Stimulated activated memory B cell treated with anti-CD40 and anti-IgM and Interleukin-4, amounts not matched to agents 10 μg/mL and 1 μg/mL and 100 μg/mL, for 72 hours (primary cell): ENCODE measurements at regions not wholly inside any gene's neighbourhood (a gene's known extent, or its start where the extent isn't known, plus 50 kb on each side); places are given as distances from the start of the nearest gene placed in this dataset.

Experiments used
- ATAC-seq: fragments of 150-1000 bp; cut with Tn5 transposase; 2 replicates; pipeline ENCODE4 v1.10.0; 2021
- H3K27ac Mint-ChIP-seq: one replicate; pipeline ENCODE4 v1.8.0; 2022; ENCODE audit warnings: mild to moderate bottlenecking, mixed read lengths
- H3K27me3 Mint-ChIP-seq: one replicate; pipeline ENCODE4 v1.8.0; 2022; ENCODE audit warnings: mixed read lengths
- H3K36me3 Mint-ChIP-seq: one replicate; pipeline ENCODE4 v1.8.0; 2022; ENCODE audit warnings: mixed read lengths
- H3K4me1 Mint-ChIP-seq: one replicate; pipeline ENCODE4 v1.8.0; 2022; ENCODE audit warnings: mixed read lengths
- H3K4me3 Mint-ChIP-seq: one replicate; pipeline ENCODE4 v1.8.0; 2022; ENCODE audit warnings: mild to moderate bottlenecking, moderate library complexity, mixed read lengths
- H3K9me3 Mint-ChIP-seq: one replicate; pipeline ENCODE4 v1.8.0; 2022; ENCODE audit warnings: mixed read lengths

DNA sequence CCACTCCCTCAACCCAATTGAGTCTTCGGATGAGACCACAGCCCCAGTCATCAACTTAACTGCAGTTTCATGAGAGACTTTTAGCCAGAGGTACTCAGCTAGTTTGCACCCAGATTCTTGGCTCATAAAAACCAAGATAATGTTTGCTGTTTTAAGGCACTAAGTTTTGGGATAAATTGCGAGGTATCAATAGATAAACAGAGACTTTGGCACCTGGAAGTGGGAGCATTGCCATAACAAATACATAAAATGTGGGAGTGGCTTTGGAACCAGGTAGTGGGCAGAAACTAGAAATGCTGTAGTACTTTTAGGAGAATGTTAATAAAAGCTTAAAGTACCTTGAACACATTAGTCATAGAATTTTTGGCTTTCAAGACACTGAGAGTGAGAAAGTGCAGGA lies 439.8 kb downstream of the SH3GL2 start:
- no peak overlapping the region for H3K4me3 Mint-ChIP-seq
- H3K27me3 Mint-ChIP-seq = no peaks in the 10 kb centered on the region
- ATAC-seq = no peak
- no peaks in the 10 kb centered on the region for H3K36me3 Mint-ChIP-seq
- no peaks in the 10 kb centered on the region for H3K9me3 Mint-ChIP-seq
- no peaks in the 10 kb centered on the region for H3K4me1 Mint-ChIP-seq
- no peak overlapping the region for H3K27ac Mint-ChIP-seq

DNA sequence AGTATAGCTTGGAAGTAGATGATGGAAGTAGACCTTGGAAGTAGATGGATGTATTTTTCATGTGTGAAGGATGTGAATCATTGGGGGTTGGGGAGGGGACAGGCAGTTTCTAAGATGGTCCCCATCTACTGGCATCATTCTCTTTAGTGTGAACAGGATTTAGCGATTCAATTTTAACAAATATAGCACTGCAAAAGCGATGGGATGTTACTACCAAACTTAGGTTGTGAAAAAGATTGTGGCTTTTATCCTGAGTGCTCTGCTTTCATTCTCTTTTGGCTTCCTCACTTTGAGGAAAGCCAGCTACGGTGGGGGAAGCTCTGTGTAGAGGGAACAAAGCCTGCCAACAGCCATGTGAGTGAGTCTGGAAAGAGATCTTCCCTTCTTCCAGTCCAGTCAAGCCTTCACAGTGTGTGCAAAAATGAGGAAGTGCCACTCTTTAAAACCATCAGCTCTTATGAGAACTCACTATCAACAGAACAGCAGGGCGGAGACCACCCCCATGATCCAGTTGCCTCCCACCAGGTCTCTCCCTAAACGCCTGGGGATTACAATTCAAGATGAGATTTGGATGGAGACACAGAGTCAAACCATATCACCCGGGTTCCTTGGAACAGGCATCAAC lies 441.4 kb downstream of the SH3GL2 start:
- no peaks in the 10 kb centered on the region for H3K4me1 Mint-ChIP-seq
- H3K36me3 Mint-ChIP-seq = no peaks in the 10 kb centered on the region
- H3K4me3 Mint-ChIP-seq = no peak overlapping the region
- ATAC-seq = no peak
- no peak overlapping the region for H3K27ac Mint-ChIP-seq
- H3K9me3 Mint-ChIP-seq = no peaks in the 10 kb centered on the region
- H3K27me3 Mint-ChIP-seq = no peaks in the 10 kb centered on the region

GRCh38 chr9:18022642-18023041 lies 443.8 kb downstream of the SH3GL2 start:
- no peaks in the 10 kb centered on the region for H3K27me3 Mint-ChIP-seq
- H3K9me3 Mint-ChIP-seq = peaks cover 6% of the 10 kb centered on the region
- H3K36me3 Mint-ChIP-seq = no peaks in the 10 kb centered on the region
- H3K27ac Mint-ChIP-seq = no peak overlapping the region
- H3K4me1 Mint-ChIP-seq = no peaks in the 10 kb centered on the region
- H3K4me3 Mint-ChIP-seq = no peak overlapping the region
- no peak for ATAC-seq

DNA sequence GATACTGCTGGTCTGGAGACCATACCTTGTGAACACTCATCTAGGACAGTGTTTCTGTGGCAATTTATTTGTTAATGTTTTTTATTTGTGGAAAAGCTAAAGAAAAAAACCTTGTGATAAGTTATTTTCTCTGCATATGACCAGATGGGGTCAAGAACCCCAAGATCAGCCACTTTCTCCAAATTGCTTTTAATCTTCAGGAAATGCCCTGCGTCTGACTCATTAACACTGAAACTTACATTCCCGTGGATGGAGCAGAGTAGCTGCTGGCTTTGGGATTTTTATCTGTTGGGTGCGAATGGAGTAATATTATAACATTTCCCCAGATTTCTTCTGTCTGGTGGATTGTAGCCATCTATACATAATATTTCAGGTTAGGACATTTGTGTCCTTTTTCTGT lies 444.5 kb downstream of the SH3GL2 start:
- H3K27me3 Mint-ChIP-seq = no peaks in the 10 kb centered on the region
- H3K27ac Mint-ChIP-seq = no peak overlapping the region
- H3K9me3 Mint-ChIP-seq = peaks cover 6% of the 10 kb centered on the region
- no peaks in the 10 kb centered on the region for H3K4me1 Mint-ChIP-seq
- no peak for ATAC-seq
- no peak overlapping the region for H3K4me3 Mint-ChIP-seq
- no peaks in the 10 kb centered on the region for H3K36me3 Mint-ChIP-seq

DNA sequence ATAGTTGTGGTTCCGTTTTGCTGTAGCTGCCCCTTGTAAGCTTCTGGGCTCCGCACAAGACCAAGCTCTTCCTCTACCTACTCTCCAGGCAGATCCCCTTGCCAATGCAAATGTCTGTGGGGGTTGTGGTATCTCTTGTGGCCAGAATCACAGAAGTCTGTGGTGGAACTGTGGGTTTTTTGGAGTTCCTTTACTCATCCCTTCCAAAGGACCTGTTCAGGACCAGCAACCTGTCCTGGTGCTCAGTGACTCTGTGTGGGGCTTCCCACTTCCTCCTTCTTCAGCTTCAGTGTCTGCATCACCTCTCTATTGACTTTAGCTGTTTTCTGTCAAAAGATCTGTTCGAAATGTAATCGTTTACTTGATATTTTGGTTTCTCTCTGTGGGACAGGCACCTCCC lies 441.3 kb upstream of the ADAMTSL1 start:
- Mint-ChIP-seq H3K27ac (no peak overlapping the region), H3K27me3 (no peaks in the 10 kb centered on the region), H3K9me3 (no peaks in the 10 kb centered on the region)

GRCh38 chr9:18036422-18037187 lies 437.3 kb upstream of the ADAMTSL1 start:
- no peaks in the 10 kb centered on the region for H3K9me3 Mint-ChIP-seq
- no peaks in the 10 kb centered on the region for H3K27me3 Mint-ChIP-seq
- H3K36me3 Mint-ChIP-seq = no peaks in the 10 kb centered on the region
- H3K4me1 Mint-ChIP-seq = no peaks in the 10 kb centered on the region
- ATAC-seq = no peak
- no peak overlapping the region for H3K4me3 Mint-ChIP-seq
- H3K27ac Mint-ChIP-seq = no peak overlapping the region

More for the DNA sequence above, 441.3 kb upstream of the ADAMTSL1 start:
- Mint-ChIP-seq H3K36me3 (no peaks in the 10 kb centered on the region), H3K4me1 (no peaks in the 10 kb centered on the region), H3K4me3 (no peak overlapping the region)
- ATAC-seq = no peak

DNA sequence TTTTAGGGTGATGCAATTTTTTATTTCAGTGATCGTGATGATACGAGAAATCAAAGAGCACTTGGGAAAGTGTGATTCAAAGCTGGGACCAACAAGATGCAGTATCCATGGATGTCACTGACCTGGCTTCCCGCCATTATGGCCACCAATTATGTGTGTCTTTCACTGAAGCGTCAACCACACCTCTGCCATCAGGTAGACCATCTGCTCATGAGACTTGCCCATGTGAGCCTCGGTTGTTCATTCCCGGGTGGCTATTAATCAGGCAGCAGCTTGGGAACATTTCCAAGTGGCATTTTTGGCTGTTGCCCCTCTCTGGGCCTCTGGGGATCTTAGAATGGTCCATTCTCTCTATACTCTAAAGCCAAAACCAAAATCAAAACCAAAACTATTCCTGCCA lies 436.0 kb upstream of the ADAMTSL1 start:
- Mint-ChIP-seq H3K4me1 (no peaks in the 10 kb centered on the region), H3K36me3 (no peaks in the 10 kb centered on the region), H3K27ac (no peak overlapping the region), H3K9me3 (no peaks in the 10 kb centered on the region), H3K4me3 (no peak overlapping the region), H3K27me3 (no peaks in the 10 kb centered on the region)
- no peak for ATAC-seq

- no peak for ATAC-seq
- Mint-ChIP-seq H3K9me3 (no peaks in the 10 kb centered on the region), H3K27ac (no peak overlapping the region), H3K36me3 (no peaks in the 10 kb centered on the region), H3K27me3 (no peaks in the 10 kb centered on the region), H3K4me3 (no peak overlapping the region), H3K4me1 (no peaks in the 10 kb centered on the region)
Observed at GRCh38 chr9:18040327-18040726, 433.6 kb upstream of the ADAMTSL1 start.

DNA sequence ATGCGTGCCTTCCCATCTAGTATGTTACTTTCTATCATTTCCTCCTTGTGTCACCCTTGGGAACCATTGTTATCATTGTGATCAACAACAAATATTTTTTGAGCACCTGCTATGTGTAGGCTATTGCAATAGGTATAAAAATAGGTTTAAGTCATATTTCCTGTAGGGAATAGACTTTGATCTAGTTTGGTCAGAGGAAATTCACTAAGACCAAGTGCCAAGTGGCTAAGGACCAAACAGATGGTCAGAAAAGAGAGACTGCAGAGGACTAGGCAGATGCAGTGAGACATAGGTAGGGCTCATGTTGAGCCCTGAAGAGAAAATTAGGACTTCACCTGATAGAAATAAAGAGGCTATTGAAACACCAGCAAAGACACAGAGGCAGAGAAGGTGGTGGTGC lies 430.0 kb upstream of the ADAMTSL1 start:
- Mint-ChIP-seq H3K4me1 (no peaks in the 10 kb centered on the region), H3K36me3 (no peaks in the 10 kb centered on the region), H3K4me3 (no peak overlapping the region), H3K9me3 (no peaks in the 10 kb centered on the region), H3K27me3 (no peaks in the 10 kb centered on the region), H3K27ac (no peak overlapping the region)
- no peak for ATAC-seq

- H3K4me3 Mint-ChIP-seq = no peak overlapping the region
- H3K27me3 Mint-ChIP-seq = no peaks in the 10 kb centered on the region
Observed at GRCh38 chr9:18045326-18045725, 428.6 kb upstream of the ADAMTSL1 start.

DNA sequence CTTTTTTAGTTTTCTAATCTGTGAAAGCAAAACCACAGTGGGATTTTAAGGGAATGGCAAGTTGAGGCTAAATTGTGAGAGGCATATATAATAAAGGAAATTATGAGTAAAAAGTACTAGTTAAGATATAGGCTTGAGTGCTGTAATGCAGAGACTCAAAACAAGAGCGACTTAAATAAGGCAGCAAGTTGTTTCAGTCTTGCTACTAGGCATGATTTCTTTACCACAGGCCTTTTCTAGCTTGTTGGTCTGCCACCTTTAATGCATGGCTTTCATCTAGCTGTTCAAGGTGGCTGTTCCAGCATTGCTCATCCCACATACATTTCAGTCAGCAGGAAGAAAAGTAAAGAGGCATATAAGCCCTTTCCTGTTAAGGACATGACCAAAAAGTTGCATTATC lies 427.9 kb upstream of the ADAMTSL1 start:
- ATAC-seq = no peak
- H3K9me3 Mint-ChIP-seq = no peaks in the 10 kb centered on the region
- no peak overlapping the region for H3K4me3 Mint-ChIP-seq
- H3K4me1 Mint-ChIP-seq = no peaks in the 10 kb centered on the region
- no peaks in the 10 kb centered on the region for H3K36me3 Mint-ChIP-seq
- no peaks in the 10 kb centered on the region for H3K27me3 Mint-ChIP-seq
- no peak overlapping the region for H3K27ac Mint-ChIP-seq

More at GRCh38 chr9:18045326-18045725, 428.6 kb upstream of the ADAMTSL1 start:
- Mint-ChIP-seq H3K27ac (no peak overlapping the region), H3K4me1 (no peaks in the 10 kb centered on the region), H3K9me3 (no peaks in the 10 kb centered on the region), H3K36me3 (no peaks in the 10 kb centered on the region)
- ATAC-seq = no peak

DNA sequence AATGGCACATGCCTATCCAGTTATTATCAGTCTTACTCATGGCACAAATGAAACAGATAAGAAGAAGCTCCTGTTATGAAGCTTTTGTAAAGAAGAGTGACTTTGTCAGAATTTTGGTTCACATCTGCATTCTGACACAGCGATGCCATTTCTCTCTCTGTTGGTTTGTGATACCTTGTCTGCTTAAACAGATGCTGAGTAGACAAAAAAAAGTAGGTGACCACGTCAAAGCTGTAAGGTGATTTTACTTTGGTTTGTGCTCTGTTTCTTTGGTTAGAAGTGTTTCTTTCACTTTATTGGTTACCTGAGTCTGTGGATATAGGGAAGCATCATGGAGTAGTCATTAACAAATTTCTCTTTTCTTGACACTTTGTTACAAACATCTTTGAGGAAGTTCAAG lies 422.3 kb upstream of the ADAMTSL1 start:
- Mint-ChIP-seq H3K36me3 (no peaks in the 10 kb centered on the region), H3K27ac (no peak overlapping the region), H3K27me3 (no peaks in the 10 kb centered on the region), H3K9me3 (no peaks in the 10 kb centered on the region), H3K4me3 (no peak overlapping the region), H3K4me1 (no peaks in the 10 kb centered on the region)
- ATAC-seq = no peak

GRCh38 chr9:18052060-18052459 lies 421.9 kb upstream of the ADAMTSL1 start:
- ATAC-seq = no peak

GRCh38 chr9:18056269-18056992 lies 417.5 kb upstream of the ADAMTSL1 start:
- Mint-ChIP-seq H3K9me3 (no peaks in the 10 kb centered on the region), H3K36me3 (no peaks in the 10 kb centered on the region), H3K27me3 (no peaks in the 10 kb centered on the region), H3K27ac (no peak overlapping the region), H3K4me1 (no peaks in the 10 kb centered on the region), H3K4me3 (no peak overlapping the region)
- ATAC-seq = no peak

More at GRCh38 chr9:18052060-18052459, 421.9 kb upstream of the ADAMTSL1 start:
- no peak overlapping the region for H3K4me3 Mint-ChIP-seq
- no peaks in the 10 kb centered on the region for H3K4me1 Mint-ChIP-seq
- no peaks in the 10 kb centered on the region for H3K9me3 Mint-ChIP-seq
- H3K36me3 Mint-ChIP-seq = no peaks in the 10 kb centered on the region
- no peak overlapping the region for H3K27ac Mint-ChIP-seq
- no peaks in the 10 kb centered on the region for H3K27me3 Mint-ChIP-seq

DNA sequence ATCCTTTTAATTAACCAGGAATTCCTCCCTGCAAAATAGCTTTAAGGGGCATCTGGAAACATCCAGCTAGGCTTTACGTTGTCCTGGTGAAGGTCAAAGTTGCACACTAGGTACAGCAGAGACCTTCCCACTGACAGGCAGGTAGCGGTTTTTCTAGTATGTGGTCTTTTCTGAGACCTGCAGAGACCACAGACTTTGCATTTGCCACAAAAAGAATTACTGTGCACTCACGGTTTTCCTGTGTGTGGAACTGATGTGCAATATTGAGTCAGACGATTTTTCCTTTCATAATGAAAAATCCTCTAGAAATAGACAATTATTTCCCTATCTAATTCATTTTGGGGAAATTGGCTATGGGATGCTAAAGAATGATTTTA lies 417.0 kb upstream of the ADAMTSL1 start:
- no peaks in the 10 kb centered on the region for H3K27me3 Mint-ChIP-seq
- no peak for ATAC-seq

More for the DNA sequence above, 417.0 kb upstream of the ADAMTSL1 start:
- Mint-ChIP-seq H3K36me3 (no peaks in the 10 kb centered on the region), H3K4me3 (no peak overlapping the region), H3K9me3 (no peaks in the 10 kb centered on the region), H3K27ac (no peak overlapping the region), H3K4me1 (no peaks in the 10 kb centered on the region)
